ENCODE measurements at regions not wholly inside any gene's neighbourhood (a gene's known extent, or its start where the extent isn't known, plus 50 kb on each side); places are given as distances from the start of the nearest gene placed in this dataset.

- no peak overlapping the region for H2AFZ ChIP-seq (ENCODE audit: low read depth, low read length)
- H3K27me3 ChIP-seq (ENCODE audit: insufficient read depth, low read depth, low read length) = no peaks in the 10 kb centered on the region
- H3K79me2 ChIP-seq (replicated peaks; ENCODE audit: insufficient read depth, low read length) = no peaks in the 10 kb centered on the region
- no peaks in the 10 kb centered on the region for H3K36me3 ChIP-seq (ENCODE audit: insufficient read depth, low read length)
- no peak overlapping the region for H3K9ac ChIP-seq (ENCODE audit: low read length)
- no peak overlapping the region for H3K4me3 ChIP-seq (ENCODE audit: low read length)
- H3F3A ChIP-seq (ENCODE audit: insufficient read depth, low read length, poor library complexity, severe bottlenecking) = no peaks in the 10 kb centered on the region
- no peaks in the 10 kb centered on the region for H3K9me2 ChIP-seq (ENCODE audit: insufficient read depth, low read length)
- H3K27ac ChIP-seq (ENCODE audit: low read length) = no peak overlapping the region
- no peaks in the 10 kb centered on the region for H4K20me1 ChIP-seq (ENCODE audit: insufficient read depth)
- no peak for TF ChIP-seq EZH2 (IDR thresholded peaks at IDR 0.05; ENCODE audit: borderline replicate concordance, insufficient read depth, low read length, poor library complexity, severe bottlenecking)
- no peak for TF ChIP-seq CTCF (IDR thresholded peaks at IDR 0.05; ENCODE audit: poor library complexity, severe bottlenecking)
- TF ChIP-seq EP300 (conservative IDR thresholded peaks at IDR 0.05; ENCODE audit: poor library complexity, severe bottlenecking) = no peak
- no peak for TF ChIP-seq TAF1 (IDR thresholded peaks at IDR 0.05; ENCODE audit: low read depth)
- TF ChIP-seq POLR2AphosphoS5 (IDR thresholded peaks at IDR 0.05) = no peak
- no peak for TF ChIP-seq RAD21 (conservative IDR thresholded peaks at IDR 0.05)
- TF ChIP-seq REST (IDR thresholded peaks at IDR 0.05; ENCODE audit: borderline replicate concordance) = no peak
- TF ChIP-seq MXI1 (conservative IDR thresholded peaks at IDR 0.05; ENCODE audit: poor library complexity, severe bottlenecking) = no peak
- no peak for TF ChIP-seq SMC3 (conservative IDR thresholded peaks at IDR 0.05; ENCODE audit: poor library complexity)
- H3K9me3 ChIP-seq (ENCODE audit: low read length) = no peaks in the 10 kb centered on the region
- H3K4me2 ChIP-seq (ENCODE audit: low read length) = no peak overlapping the region
Measured at GRCh38 chr9:7947577-7947976, 148.0 kb upstream of the DMAC1 start.

- no peak overlapping the region for H3K4me3 ChIP-seq (ENCODE audit: low read length)
- no peaks in the 10 kb centered on the region for H3K36me3 ChIP-seq (ENCODE audit: insufficient read depth, low read length)
- H3K9me3 ChIP-seq (ENCODE audit: low read length) = no peaks in the 10 kb centered on the region
- H2AFZ ChIP-seq (ENCODE audit: low read depth, low read length) = no peak overlapping the region
- H3K79me2 ChIP-seq (replicated peaks; ENCODE audit: insufficient read depth, low read length) = no peaks in the 10 kb centered on the region
- no peaks in the 10 kb centered on the region for H4K20me1 ChIP-seq (ENCODE audit: insufficient read depth)
- H3K27ac ChIP-seq (ENCODE audit: low read length) = peak overlapping the region; percentile 15
- H3K9ac ChIP-seq (ENCODE audit: low read length) = no peak overlapping the region
- H3F3A ChIP-seq (ENCODE audit: insufficient read depth, low read length, poor library complexity, severe bottlenecking) = no peaks in the 10 kb centered on the region
- no peaks in the 10 kb centered on the region for H3K27me3 ChIP-seq (ENCODE audit: insufficient read depth, low read depth, low read length)
- TF ChIP-seq EP300 (conservative IDR thresholded peaks at IDR 0.05; ENCODE audit: poor library complexity, severe bottlenecking) (peak; percentile 89), SMC3 (conservative IDR thresholded peaks at IDR 0.05; ENCODE audit: poor library complexity) (no peak), MXI1 (conservative IDR thresholded peaks at IDR 0.05; ENCODE audit: poor library complexity, severe bottlenecking) (no peak), CTCF (IDR thresholded peaks at IDR 0.05; ENCODE audit: poor library complexity, severe bottlenecking) (no peak), POLR2AphosphoS5 (IDR thresholded peaks at IDR 0.05) (peak; percentile 67)
- H3K9me2 ChIP-seq (ENCODE audit: insufficient read depth, low read length) = no peaks in the 10 kb centered on the region
- no peak overlapping the region for H3K4me2 ChIP-seq (ENCODE audit: low read length)
Measured at GRCh38 chr9:7946458-7946857, 146.9 kb upstream of the DMAC1 start.
